Peyer's patch (tissue), 4 donors: ENCODE measurements at regions not wholly inside any gene's neighbourhood (a gene's known extent, or its start where the extent isn't known, plus 50 kb on each side); places are given as distances from the start of the nearest gene placed in this dataset.

ENCODE experiments used
- POLR2A ChIP-seq, 2 donors: fragments of 450-650 bp; IDR thresholded peaks; one replicate each; pipeline ENCODE4 v1.5.1; 2017; ENCODE audit warnings: antibody characterized with exemption in 2 of 2, mild to moderate bottlenecking in 2 of 2, moderate library complexity in 2 of 2
- TF ChIP-seq, protein P1 (sequence below), 6 experiments: fragments of 450-650 bp in 4 of 6; fragments of 200-600 bp in 2 of 6; sonication (generic) in 1 of 6; IDR thresholded peaks; one replicate each; pipeline ENCODE4 v1.5.1; 2017 to 2019; ENCODE audit warnings: antibody characterized with exemption in 6 of 6, mild to moderate bottlenecking in 3 of 6, moderate library complexity in 1 of 6

DNA sequence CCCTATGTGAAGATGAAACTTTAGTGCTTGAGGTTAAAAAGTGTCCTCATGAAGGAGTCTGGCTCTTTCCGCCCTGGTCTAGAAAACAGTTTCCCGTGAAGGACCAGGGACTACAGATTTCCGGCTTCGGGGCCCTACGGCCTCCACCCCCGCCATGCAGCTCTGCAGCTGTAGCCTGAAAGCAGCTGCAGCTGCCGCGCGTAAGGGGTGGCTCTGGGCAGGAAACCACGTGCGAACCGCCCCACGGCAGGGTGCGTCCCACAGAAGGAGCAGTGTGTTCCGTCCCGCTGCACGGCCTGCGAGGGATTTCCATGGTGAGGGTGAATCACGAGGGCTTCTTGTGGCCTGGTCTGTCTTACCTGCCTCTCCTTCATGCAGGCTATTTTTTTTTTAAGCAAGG is 117.0 kb downstream of the ERMARD start:
- TF ChIP-seq, protein P1, sequence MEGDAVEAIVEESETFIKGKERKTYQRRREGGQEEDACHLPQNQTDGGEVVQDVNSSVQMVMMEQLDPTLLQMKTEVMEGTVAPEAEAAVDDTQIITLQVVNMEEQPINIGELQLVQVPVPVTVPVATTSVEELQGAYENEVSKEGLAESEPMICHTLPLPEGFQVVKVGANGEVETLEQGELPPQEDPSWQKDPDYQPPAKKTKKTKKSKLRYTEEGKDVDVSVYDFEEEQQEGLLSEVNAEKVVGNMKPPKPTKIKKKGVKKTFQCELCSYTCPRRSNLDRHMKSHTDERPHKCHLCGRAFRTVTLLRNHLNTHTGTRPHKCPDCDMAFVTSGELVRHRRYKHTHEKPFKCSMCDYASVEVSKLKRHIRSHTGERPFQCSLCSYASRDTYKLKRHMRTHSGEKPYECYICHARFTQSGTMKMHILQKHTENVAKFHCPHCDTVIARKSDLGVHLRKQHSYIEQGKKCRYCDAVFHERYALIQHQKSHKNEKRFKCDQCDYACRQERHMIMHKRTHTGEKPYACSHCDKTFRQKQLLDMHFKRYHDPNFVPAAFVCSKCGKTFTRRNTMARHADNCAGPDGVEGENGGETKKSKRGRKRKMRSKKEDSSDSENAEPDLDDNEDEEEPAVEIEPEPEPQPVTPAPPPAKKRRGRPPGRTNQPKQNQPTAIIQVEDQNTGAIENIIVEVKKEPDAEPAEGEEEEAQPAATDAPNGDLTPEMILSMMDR (IDR thresholded peaks at IDR 0.05), result no peak
- TF ChIP-seq POLR2A (IDR thresholded peaks at IDR 0.05), result no peak
